Muscle of leg (tissue), 3 donors: ENCODE measurements at regions not wholly inside any gene's neighbourhood (a gene's known extent, or its start where the extent isn't known, plus 50 kb on each side); places are given as distances from the start of the nearest gene placed in this dataset.

ENCODE experiments used
- DNase-seq: peaks from one replicate; pipeline ENCODE4 v3.0.0; 2013
- H3K27ac ChIP-seq: one replicate; pipeline ENCODE4 v1.5.1; 2013; ENCODE audit warnings: mild to moderate bottlenecking, low read length, control low read depth
- H3K27me3 ChIP-seq: one replicate; pipeline ENCODE4 v1.6.1; 2013; ENCODE audit warnings: low read length; ENCODE audit not compliant: control insufficient read depth, insufficient read depth
- H3K36me3 ChIP-seq: one replicate; pipeline ENCODE4 v1.6.1; 2013; ENCODE audit warnings: low read length; ENCODE audit not compliant: control insufficient read depth, insufficient read depth
- H3K4me1 ChIP-seq: one replicate; pipeline ENCODE4 v1.6.1; 2013; ENCODE audit warnings: low read length; ENCODE audit not compliant: control insufficient read depth, insufficient read depth
- H3K4me3 ChIP-seq: one replicate; pipeline ENCODE4 v1.5.1; 2013; ENCODE audit warnings: low read length, control low read depth
- H3K9me3 ChIP-seq: replicated peaks from 2 replicates; pipeline ENCODE4 v1.6.1; 2013; ENCODE audit warnings: low read depth, low read length; ENCODE audit not compliant: control insufficient read depth
- WGBS: methylation state at CpG from one replicate; pipeline ENCODE4 v1.1.5; 2013; ENCODE audit warnings: missing lambda C conversion rate; ENCODE audit not compliant: insufficient coverage; 5-methylcytosine and 5-hydroxymethylcytosine counted together

DNA sequence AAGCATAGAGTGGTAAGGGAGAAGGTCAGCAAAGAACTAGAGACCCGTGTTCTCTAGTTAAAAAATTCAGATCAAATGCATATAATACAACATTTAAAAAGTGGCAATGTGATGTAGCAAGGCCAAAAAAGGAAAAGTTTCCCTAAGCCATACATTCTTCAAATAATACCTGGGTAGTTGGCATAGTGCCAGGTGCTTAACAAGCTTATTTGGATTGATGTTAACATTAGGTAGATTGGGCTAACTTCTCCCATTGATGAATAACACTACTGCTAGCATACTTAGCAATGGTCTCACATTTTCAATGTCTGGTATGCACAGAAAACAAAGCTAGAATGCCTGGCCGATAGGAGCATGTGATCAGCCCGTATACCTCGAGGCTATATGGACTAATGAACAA lies 283.6 kb upstream of the RARB start:
- Histone ChIP-seq H3K27me3 (no peaks in the 10 kb centered on the region), H3K4me3 (no peak overlapping the region), H3K9me3 (peaks cover 3% of the 10 kb centered on the region), H3K27ac (no peak overlapping the region), H3K4me1 (no peaks in the 10 kb centered on the region), H3K36me3 (no peaks in the 10 kb centered on the region)
- WGBS, result no CpG with 5 or more reads among the region's 4 CpGs
- no peak for DNase-seq

DNA sequence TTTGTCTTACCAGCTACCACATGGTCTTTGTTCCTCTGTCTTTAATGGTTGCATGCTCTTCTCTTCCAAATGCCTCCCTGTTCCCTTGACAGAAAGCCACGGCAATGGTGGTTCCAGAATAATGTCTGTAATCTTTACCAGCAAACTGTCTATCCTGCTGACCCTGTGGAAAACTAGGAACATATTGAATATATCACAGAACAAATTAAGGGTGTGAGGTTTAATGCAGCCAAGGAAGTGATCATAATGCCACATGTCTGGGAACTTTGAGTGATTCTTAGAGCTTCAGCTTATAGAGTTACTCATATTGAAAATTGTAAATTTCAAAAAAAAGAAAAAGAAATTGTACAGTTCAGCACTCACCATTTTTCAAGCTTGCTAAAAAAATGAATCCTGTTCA lies 282.9 kb upstream of the RARB start:
- Histone ChIP-seq H3K36me3 (no peaks in the 10 kb centered on the region), H3K9me3 (no peaks in the 10 kb centered on the region), H3K27me3 (no peaks in the 10 kb centered on the region), H3K4me3 (no peak overlapping the region), H3K27ac (no peak overlapping the region), H3K4me1 (peaks cover 1% of the 10 kb centered on the region)
- no CpG with 5 or more reads among the region's 1 CpG for WGBS
- DNase-seq, result peak; percentile 59

DNA sequence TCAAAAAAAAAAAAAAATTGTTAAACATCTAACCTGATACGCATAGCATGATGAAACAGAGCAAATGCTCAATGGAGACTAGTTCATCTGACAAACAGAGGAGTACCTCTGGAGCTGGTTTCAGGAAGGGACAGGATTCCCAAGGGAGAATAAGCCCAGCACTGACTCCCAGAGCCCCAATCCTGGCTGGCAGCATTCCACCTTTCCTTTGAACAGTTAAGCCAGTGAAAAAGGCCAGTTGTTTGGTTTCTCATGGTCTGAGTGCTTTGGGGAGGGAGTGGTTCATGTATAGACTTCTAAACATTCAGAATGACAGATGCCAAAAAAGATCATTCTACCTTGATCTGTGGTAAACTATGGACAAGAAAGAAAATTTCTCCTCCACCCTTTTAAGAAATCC lies 277.9 kb upstream of the RARB start:
- no peak overlapping the region for H3K4me3 ChIP-seq
- H3K9me3 ChIP-seq, result no peaks in the 10 kb centered on the region
- no CpG with 5 or more reads among the region's 1 CpG for WGBS
- no peaks in the 10 kb centered on the region for H3K36me3 ChIP-seq
- peak overlapping the region; percentile 20 for H3K27ac ChIP-seq
- no peaks in the 10 kb centered on the region for H3K27me3 ChIP-seq
- peaks cover 6% of the 10 kb centered on the region for H3K4me1 ChIP-seq
- no peak for DNase-seq

DNA sequence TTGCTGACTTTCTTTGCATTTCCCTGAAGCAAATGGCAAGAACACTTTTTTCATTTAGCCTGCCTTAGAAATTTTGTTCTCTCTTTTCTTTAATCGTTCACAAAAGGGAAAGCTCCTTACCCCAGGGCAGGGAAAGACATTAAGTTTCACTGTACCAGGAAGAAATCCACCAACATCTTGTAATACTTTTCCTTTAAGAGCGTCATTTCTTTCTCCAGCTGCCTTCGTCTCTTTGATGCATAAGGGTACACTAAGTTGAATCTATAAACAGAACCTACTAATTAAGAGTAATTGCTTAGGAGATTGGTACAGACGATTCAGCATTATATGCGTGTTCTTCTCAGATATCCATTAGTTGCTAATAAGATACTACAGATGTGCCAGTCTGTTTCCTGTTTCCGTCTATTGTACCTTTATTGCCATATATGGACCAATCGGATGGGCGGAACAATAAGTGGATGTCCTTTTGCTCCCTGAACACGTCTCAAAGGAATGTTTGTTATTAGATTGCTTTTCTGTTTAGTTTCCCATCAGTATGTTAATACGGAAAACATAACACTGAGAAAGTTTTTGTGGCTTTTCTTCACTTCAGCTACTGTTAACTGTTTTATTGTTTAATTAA lies 276.7 kb upstream of the RARB start:
- Histone ChIP-seq H3K4me3 (peak overlapping the region; percentile 19), H3K9me3 (no peaks in the 10 kb centered on the region), H3K4me1 (peaks cover 10% of the 10 kb centered on the region), H3K27ac (peak overlapping the region; percentile 79), H3K36me3 (no peaks in the 10 kb centered on the region), H3K27me3 (no peaks in the 10 kb centered on the region)
- WGBS, result 17% methylated on average over 1 of the region's 10 CpGs
- DNase-seq, result peak; percentile 77

DNA sequence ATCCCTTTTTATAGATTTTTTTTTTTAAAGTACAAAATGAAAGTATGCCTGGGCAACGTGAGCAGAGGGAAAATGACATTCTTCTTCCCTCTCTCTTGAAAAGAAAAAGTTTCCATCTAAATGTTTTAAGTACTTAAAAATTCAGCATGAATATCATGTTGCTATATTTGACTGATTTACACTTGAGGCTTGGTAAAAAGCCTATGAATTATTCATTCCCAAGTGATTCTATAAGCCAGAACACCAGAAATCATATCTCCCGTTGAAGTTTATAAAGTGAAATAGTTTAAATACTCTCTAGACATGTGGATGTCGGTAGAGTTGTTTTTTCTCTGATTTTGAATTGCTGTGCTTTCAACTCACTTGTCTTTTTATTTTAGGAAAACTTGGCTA lies 276.2 kb upstream of the RARB start:
- H3K9me3 ChIP-seq, result no peaks in the 10 kb centered on the region
- H3K36me3 ChIP-seq, result no peaks in the 10 kb centered on the region
- peak overlapping the region; percentile 79 for H3K27ac ChIP-seq
- WGBS, result no CpG with 5 or more reads among the region's 3 CpGs
- DNase-seq, result peak; percentile 60
- peak overlapping the region; percentile 19 for H3K4me3 ChIP-seq
- H3K27me3 ChIP-seq, result no peaks in the 10 kb centered on the region
- H3K4me1 ChIP-seq, result peaks cover 10% of the 10 kb centered on the region

DNA sequence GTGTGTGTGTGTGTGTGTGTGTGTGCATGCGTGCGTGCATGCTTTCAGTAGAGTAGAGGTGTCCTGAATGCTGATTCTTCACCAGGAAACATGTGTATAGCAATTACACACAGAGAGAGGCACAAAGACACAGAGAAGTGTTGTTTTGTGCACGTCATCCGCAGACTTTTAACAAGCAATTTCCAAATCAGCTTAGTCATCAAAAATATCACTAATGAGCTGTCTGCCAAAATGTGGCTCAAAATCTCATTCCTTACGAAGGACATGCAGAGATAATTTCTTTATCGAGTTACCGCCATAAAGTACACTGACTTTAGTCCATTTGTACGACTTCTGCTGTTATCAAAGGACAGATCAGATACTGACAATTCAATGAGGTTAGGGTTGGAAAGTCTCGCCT lies 274.9 kb upstream of the RARB start:
- Histone ChIP-seq H3K4me3 (no peak overlapping the region), H3K36me3 (no peaks in the 10 kb centered on the region), H3K4me1 (peaks cover 10% of the 10 kb centered on the region), H3K9me3 (no peaks in the 10 kb centered on the region), H3K27me3 (no peaks in the 10 kb centered on the region), H3K27ac (no peak overlapping the region)
- no CpG with 5 or more reads among the region's 9 CpGs for WGBS
- DNase-seq, result no peak

DNA sequence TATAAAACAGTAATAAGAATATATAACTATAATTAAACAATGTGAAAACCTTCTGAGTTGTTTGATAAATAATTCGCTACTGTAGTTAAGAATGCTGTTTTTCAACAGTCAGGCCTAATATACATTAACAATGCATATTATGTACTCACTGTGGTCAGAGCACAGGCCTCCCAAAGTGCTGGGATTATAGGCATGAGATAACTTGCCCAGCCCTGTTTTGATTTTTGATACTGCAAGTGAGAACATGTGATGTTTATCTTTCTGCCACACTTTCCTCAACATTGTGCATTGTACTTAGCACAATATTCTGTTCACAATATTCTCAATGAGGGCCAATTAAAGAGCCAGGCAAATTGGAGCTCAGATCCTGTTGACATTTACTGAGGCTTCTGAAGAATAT lies 274.5 kb upstream of the RARB start:
- no peaks in the 10 kb centered on the region for H3K9me3 ChIP-seq
- DNase-seq, result no peak
- H3K4me3 ChIP-seq, result no peak overlapping the region
- H3K27me3 ChIP-seq, result no peaks in the 10 kb centered on the region
- no peak overlapping the region for H3K27ac ChIP-seq
- peaks cover 10% of the 10 kb centered on the region for H3K4me1 ChIP-seq
- WGBS, result no CpG with 5 or more reads among the region's 1 CpG
- H3K36me3 ChIP-seq, result no peaks in the 10 kb centered on the region

DNA sequence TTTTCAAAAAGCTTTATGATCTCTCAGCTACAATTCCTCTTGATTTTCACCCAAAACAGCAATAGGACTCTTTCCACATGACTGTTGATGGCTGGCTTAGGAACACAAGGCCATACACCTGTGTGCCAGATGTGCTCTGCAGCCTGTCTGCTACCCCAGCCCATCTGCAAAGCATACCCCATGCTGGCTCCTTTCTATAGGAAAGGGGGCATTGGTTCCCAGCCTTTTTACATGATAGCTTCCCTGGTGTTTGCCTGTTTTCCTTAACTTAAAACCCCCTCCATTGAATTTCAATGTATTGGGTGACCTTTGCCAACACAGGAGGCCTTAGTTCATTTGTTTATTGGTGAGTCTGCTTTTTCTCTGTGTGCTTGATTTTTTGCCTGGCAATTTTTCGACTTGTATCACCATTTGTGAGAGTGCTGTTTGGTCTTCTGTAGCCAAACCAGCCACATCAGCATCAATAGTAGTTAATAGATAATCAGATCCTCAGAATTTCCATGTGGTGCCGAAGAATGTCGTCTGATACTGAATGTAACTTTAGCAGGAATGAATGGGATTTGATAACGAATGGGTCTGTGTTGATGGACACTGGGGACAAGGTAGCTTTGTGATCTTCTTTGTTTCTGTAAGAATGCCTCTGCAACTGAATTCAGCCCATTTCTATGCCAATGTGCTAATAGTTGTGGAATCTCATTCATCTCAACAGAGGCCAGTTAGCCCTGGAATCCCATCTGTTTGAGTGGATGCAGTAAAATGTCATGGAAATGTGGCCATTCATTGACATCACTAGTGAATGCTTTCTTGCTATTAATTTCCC lies 272.2 kb upstream of the RARB start:
- H3K27ac ChIP-seq, result no peak overlapping the region
- WGBS, result 33% methylated on average over 1 of the region's 4 CpGs

DNA sequence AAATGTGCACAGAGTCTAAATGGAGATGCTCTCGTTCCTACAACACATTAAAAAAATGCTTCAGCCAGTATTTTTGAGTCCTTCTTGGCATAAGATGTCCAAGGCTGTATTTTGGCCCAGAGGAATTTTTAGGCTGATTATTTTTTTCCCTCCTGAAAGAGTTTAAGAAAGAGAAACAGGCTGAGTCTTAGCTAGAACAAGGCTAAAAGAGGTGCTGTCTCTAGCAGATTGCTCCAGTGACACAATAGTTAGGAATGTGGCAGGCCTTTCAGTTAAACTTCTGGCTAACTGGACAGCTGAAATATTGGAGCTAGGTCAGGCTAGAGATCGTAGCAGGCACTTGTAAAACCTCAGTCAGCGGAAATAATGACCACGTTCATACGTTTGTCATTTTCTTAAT lies 271.4 kb upstream of the RARB start:
- peak overlapping the region; percentile 68 for H3K27ac ChIP-seq
- no peaks in the 10 kb centered on the region for H3K27me3 ChIP-seq
- peaks cover 4% of the 10 kb centered on the region for H3K4me1 ChIP-seq
- no peaks in the 10 kb centered on the region for H3K9me3 ChIP-seq
- peak; percentile 91 for DNase-seq
- no CpG with 5 or more reads among the region's 5 CpGs for WGBS
- H3K36me3 ChIP-seq, result no peaks in the 10 kb centered on the region
- no peak overlapping the region for H3K4me3 ChIP-seq

More for the DNA sequence above, 272.2 kb upstream of the RARB start:
- no peaks in the 10 kb centered on the region for H3K36me3 ChIP-seq
- H3K4me3 ChIP-seq, result no peak overlapping the region
- peaks cover 6% of the 10 kb centered on the region for H3K4me1 ChIP-seq
- no peaks in the 10 kb centered on the region for H3K9me3 ChIP-seq
- no peaks in the 10 kb centered on the region for H3K27me3 ChIP-seq
- DNase-seq, result peak; percentile 44

DNA sequence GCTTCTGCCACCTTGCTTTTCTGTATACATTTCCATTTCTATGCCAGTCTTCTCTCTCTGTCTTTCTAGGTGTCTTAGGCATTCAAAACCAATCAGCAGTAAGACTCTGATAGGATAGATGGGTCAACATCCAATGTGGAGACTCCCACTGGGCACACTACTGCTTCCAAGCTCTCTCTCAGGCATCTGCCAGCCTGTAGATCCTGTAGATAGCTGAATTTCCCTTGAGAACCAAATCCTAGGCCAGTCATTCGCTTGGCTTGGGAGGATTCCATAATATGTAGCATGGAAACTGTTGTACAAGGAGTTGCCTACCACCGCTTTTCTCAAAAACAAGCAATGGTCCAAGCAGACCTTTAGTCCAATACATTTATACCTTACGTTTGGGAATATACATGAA lies 262.8 kb upstream of the RARB start:
- Histone ChIP-seq H3K36me3 (no peaks in the 10 kb centered on the region), H3K9me3 (no peaks in the 10 kb centered on the region), H3K27ac (no peak overlapping the region), H3K4me1 (no peaks in the 10 kb centered on the region), H3K4me3 (no peak overlapping the region), H3K27me3 (no peaks in the 10 kb centered on the region)
- no CpG with 5 or more reads among the region's 3 CpGs for WGBS
- DNase-seq, result no peak
